H4 (cell line): ENCODE measurements at regions not wholly inside any gene's neighbourhood (a gene's known extent, or its start where the extent isn't known, plus 50 kb on each side); places are given as distances from the start of the nearest gene placed in this dataset.
"Not testable (repeated sequence)": the region's sequence is repeated elsewhere in the genome, so short reads cannot be mapped to it uniquely, and the experiment has no call there.

Experiments used
- DNase-seq: peaks from one replicate; pipeline ENCODE4 v3.0.0-alpha.2; 2015; ENCODE audit warnings: low spot score

GRCh38 chr4:124426279-124426678, 286.3 kb downstream of the ANKRD50 start:
- no peak for DNase-seq

GRCh38 chr4:124427095-124427767, 285.3 kb downstream of the ANKRD50 start:
- no peak for DNase-seq

DNA sequence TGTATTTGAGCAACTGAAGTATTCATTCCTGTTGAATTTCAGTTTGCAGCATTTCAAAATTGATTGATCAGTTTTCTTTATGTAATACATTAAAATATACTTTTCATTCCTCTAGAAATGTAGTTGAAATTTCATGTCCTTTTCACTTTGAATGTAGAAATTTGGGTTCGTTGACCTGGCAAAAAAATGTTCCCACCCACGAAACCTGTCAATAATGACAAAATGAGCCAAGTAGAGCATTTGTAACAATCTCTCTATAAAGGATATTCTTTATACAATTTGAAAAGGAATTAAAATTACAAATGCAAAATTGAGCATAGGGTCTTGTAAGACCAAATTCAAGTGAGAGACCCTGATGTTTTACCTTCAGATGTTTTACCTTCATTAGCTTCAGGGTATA, 283.9 kb downstream of the ANKRD50 start:
- no peak for DNase-seq

- DNase-seq = no peak
Observed at GRCh38 chr4:124429746-124430250, 282.7 kb downstream of the ANKRD50 start.

- no peak for DNase-seq
Observed at GRCh38 chr4:124431653-124432192, 280.8 kb downstream of the ANKRD50 start.

- DNase-seq = no peak
Observed at GRCh38 chr4:124432500-124432899, 280.0 kb downstream of the ANKRD50 start.

- no peak for DNase-seq
Observed at GRCh38 chr4:124433044-124433443, 279.5 kb downstream of the ANKRD50 start.

GRCh38 chr4:124433500-124433899, 279.0 kb downstream of the ANKRD50 start:
- DNase-seq = peak; percentile 21

GRCh38 chr4:124435274-124435950, 277.1 kb downstream of the ANKRD50 start:
- no peak for DNase-seq

- DNase-seq = no peak
Observed at GRCh38 chr4:124437853-124438495, 274.6 kb downstream of the ANKRD50 start.

DNA sequence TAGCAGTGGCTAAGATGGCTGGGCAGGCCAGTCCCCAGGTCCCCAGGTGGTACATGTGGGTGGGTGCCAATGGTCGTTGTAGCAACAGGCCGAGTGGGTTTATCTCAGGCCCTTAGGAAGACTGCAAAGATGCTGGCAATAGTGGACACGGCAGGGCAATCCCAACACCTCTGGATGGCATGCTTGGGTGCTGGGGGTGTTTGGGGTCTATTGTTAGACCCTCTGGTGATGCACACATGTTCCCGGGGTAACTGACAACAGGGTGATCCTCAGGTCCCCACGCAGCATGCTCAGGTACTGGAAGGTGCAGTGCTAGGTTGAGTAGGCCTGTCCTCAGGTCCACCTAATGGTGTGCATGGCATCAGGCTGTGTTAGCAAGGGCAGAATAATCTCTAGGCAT, 267.5 kb downstream of the ANKRD50 start:
- no peak for DNase-seq

- no peak for DNase-seq
Observed at GRCh38 chr4:124449881-124450280, 262.7 kb downstream of the ANKRD50 start.

GRCh38 chr4:124450851-124451250, 261.7 kb downstream of the ANKRD50 start:
- DNase-seq = no peak

- DNase-seq = no peak
Observed at GRCh38 chr4:124454772-124455270, 257.7 kb downstream of the ANKRD50 start.

DNA sequence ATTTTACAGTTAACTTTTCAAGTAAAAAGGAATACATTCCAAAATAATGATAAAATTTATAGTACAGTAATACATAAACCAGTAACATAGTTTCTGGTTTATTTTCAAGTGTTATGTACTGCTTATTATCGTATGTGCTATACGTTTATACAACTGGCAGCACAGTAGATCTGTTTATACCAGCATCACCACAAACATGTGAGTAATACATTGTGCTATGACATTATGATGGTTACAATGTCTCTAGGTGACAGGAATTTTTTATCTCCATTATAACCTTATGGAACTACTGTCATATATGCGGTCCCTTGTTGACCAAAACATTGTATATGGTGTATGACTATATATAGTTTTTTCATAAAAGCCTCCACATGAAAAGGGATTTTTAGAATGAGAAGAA, 256.9 kb downstream of the ANKRD50 start:
- no peak for DNase-seq

DNA sequence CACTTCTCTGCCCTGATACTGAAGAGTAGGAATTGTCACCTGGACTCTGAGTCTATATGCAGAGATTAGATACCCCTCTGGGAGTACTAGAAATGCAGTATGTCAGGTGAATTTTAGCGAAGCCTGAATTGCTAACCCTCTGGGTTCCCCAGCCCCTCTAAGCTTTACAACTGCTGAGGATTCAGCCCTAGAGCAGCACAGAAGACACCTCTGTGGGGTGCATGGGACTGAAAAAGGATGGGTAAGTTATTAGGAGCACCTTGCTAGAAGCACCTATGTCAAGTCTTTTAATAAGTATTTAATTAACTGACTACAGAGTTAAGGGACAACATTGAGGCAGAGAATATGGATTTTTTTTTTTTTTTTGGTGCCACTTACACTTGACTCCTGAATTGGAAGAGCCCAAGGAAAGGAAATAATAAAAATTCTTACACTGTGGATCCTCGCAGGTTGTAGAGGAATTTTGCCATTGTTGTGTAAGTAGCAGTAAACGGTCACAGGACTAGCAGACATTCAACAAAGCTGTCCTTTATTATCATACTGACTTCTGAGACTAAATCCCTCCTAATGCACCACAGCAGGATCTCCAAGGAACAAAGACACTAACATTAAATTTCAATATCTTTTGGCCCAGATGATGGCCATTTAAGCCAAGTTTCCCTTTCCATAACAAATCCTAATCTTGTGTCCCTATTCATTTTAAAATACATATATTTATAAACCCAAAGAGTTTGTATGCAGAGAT, 253.2 kb downstream of the ANKRD50 start:
- no peak for DNase-seq

DNA sequence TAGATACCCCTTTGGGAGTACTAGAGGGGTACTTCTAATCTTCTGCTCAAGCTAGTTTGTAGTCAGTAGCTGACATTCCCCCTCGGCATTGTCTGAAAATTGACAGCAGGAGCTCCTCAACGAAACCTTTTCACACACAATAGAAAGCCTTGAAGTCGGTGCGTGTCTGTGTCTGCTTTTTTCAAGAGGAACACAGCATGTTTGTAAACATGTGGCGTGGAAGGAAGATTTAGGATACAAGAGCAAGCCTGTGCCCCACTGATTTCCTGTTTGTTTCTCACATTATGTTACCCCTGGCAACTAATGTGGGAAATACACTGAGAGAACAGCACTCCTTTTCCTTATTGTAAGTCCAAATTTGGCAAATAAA, 252.6 kb downstream of the ANKRD50 start:
- DNase-seq = no peak

- DNase-seq = not testable (repeated sequence)
Observed at GRCh38 chr4:124461592-124461991, 250.9 kb downstream of the ANKRD50 start.

- no peak for DNase-seq
Observed at GRCh38 chr4:124462954-124463828, 249.3 kb downstream of the ANKRD50 start.

DNA sequence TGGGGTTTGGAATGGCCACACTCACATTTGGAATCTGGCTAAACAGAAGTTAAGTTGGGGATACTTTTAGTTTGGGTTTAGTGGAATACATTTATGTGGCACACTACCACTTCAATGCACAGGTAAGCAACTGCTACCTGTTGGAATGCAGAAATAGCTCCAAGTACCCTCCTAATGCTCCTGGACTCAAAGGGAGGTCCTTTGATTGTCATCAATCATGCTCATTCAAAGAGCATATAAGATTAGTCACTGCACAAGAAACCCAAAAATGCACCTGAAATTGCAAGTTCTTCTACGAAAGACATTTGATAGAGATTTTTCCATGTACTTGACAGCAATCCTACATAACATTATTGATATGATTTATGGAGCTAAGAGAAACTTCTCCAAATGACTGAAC, 247.7 kb downstream of the ANKRD50 start:
- no peak for DNase-seq

DNA sequence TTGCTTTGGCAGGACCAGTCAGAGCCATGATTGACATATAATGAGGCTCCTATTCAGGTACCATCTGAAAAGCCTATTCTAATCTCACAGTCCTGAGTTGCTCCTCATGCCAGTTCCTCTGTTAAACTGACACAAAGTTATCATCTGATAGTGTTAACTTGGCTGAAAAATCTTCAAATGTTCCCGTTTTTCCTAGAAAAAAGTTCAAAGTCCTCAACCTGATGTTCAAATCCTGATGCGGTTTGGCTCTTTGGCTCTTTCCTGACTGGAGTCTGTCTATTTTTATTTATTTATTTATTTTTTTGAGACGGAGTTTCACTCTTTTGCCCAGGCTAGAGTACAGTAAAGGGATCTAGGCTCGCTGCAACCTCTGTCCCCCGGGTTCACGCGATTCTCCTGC, 244.2 kb downstream of the ANKRD50 start:
- no peak for DNase-seq
